Neural progenitor cell (in vitro differentiated cells): ENCODE measurements at regions not wholly inside any gene's neighbourhood (a gene's known extent, or its start where the extent isn't known, plus 50 kb on each side); places are given as distances from the start of the nearest gene placed in this dataset.

ENCODE experiments used
- DNase-seq: peaks from one replicate; pipeline ENCODE4 v3.0.0-alpha.2; 2016; ENCODE audit warnings: low spot score
- H2AFZ ChIP-seq: fragments of 200-600 bp; sonication (generic); replicated peaks from 2 replicates; pipeline ENCODE4 v1.6.1; 2016; ENCODE audit warnings: antibody characterized with exemption
- H3F3A ChIP-seq: fragments of 200-600 bp; sonication (generic); 2 replicates; pipeline ENCODE4 v1.6.1; 2016; ENCODE audit warnings: antibody characterized with exemption, low read depth
- H3K27ac ChIP-seq: fragments of 200-600 bp; sonication (generic); 2 replicates; pipeline ENCODE4 v1.5.1; 2016; ENCODE audit warnings: mild to moderate bottlenecking
- H3K27me3 ChIP-seq: fragments of 200-600 bp; sonication (generic); 2 replicates; pipeline ENCODE4 v1.6.1; 2016; ENCODE audit warnings: mild to moderate bottlenecking, moderate library complexity
- H3K36me3 ChIP-seq: fragments of 200-600 bp; sonication (generic); 2 replicates; pipeline ENCODE4 v1.5.1; 2016
- H3K4me1 ChIP-seq: fragments of 200-600 bp; sonication (generic); 2 replicates; pipeline ENCODE4 v1.6.1; 2016; ENCODE audit warnings: mixed run types
- H3K4me2 ChIP-seq: fragments of 200-600 bp; sonication (generic); 2 replicates; pipeline ENCODE4 v1.6.1; 2016
- H3K4me3 ChIP-seq: fragments of 200-600 bp; sonication (generic); 2 replicates; pipeline ENCODE4 v1.5.1; 2016
- H3K79me2 ChIP-seq: fragments of 200-600 bp; sonication (generic); 2 replicates; pipeline ENCODE4 v1.6.1; 2016; ENCODE audit warnings: low read depth
- H3K9ac ChIP-seq: fragments of 200-600 bp; sonication (generic); 2 replicates; pipeline ENCODE4 v1.6.1; 2016
- H3K9me3 ChIP-seq: fragments of 200-600 bp; sonication (generic); 2 replicates; pipeline ENCODE4 v1.5.1; 2016; ENCODE audit warnings: low read depth
- H4K20me1 ChIP-seq: fragments of 200-600 bp; sonication (generic); 2 replicates; pipeline ENCODE4 v1.6.1; 2016; ENCODE audit warnings: low read depth
- H3K27ac Mint-ChIP-seq: 3 replicates; pipeline ENCODE4 v1.8.0; 2021; ENCODE audit warnings: mixed read lengths
- H3K27me3 Mint-ChIP-seq: 2 replicates; pipeline ENCODE4 v1.8.0; 2022; ENCODE audit warnings: low read depth, mild to moderate bottlenecking, inconsistent platforms, moderate library complexity, mixed read lengths; ENCODE audit not compliant: insufficient read depth
- H3K36me3 Mint-ChIP-seq: 3 replicates; pipeline ENCODE4 v1.8.0; 2021; ENCODE audit warnings: mixed read lengths
- H3K4me1 Mint-ChIP-seq: 3 replicates; pipeline ENCODE4 v1.8.0; 2021; ENCODE audit warnings: mixed read lengths
- H3K4me3 Mint-ChIP-seq: 3 replicates; pipeline ENCODE4 v1.8.0; 2021; ENCODE audit warnings: mild to moderate bottlenecking, moderate library complexity, mixed read lengths
- H3K9me3 Mint-ChIP-seq: 3 replicates; pipeline ENCODE4 v1.8.0; 2020; ENCODE audit warnings: mixed read lengths
- EZH2 ChIP-seq: fragments of 200-600 bp; sonication (generic); IDR thresholded peaks from 2 replicates; pipeline ENCODE4 v1.6.1; 2017; ENCODE audit warnings: antibody characterized with exemption, mild to moderate bottlenecking, moderate library complexity
- EZH2phosphoT487 ChIP-seq: fragments of 200-600 bp; sonication (generic); IDR thresholded peaks from 2 replicates; pipeline ENCODE4 v1.6.1; 2017; ENCODE audit warnings: antibody characterized with exemption
- TF ChIP-seq, protein P1 (sequence below): fragments of 200-600 bp; sonication (generic); IDR thresholded peaks from 2 replicates; pipeline ENCODE4 v1.5.1; 2017; ENCODE audit warnings: antibody characterized with exemption, mild to moderate bottlenecking

DNA sequence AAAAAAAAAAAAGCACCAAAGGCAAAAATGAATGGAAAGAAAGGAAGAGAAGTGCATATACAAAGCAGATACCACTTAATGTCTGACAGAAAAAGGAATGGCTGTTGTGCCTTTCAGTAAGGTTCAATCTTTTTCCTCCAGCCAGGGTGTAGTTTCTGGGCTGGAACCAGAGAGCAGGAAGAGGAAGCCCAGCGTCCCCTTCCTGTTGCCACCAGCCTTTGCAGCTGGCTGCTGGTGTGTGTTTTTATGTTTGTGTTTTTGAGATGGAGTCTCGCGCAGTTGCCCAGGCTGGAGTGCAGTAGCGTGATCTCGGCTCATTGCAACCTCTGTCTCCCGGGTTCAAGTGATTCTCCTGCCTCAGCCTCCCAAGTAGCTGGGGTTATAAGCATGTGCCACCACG, 64.6 kb upstream of the LTA4H start:
- Histone ChIP-seq H3K36me3 (no peaks in the 10 kb centered on the region), H3K79me2 (no peaks in the 10 kb centered on the region), H3K4me1 (no peaks in the 10 kb centered on the region), H3K9me3 (no peaks in the 10 kb centered on the region), H2AFZ (no peak overlapping the region), H3K9ac (no peak overlapping the region), H4K20me1 (no peaks in the 10 kb centered on the region), H3K4me2 (no peak overlapping the region), H3K27ac (no peak overlapping the region), H3K27me3 (no peaks in the 10 kb centered on the region), H3F3A (no peaks in the 10 kb centered on the region), H3K4me3 (no peak overlapping the region)
- H3K36me3 Mint-ChIP-seq: no peaks in the 10 kb centered on the region
- DNase-seq: no peak
- no peaks in the 10 kb centered on the region for H3K4me1 Mint-ChIP-seq
- peaks cover 7% of the 10 kb centered on the region for H3K27me3 Mint-ChIP-seq
- H3K9me3 Mint-ChIP-seq: no peaks in the 10 kb centered on the region
- no peak overlapping the region for H3K4me3 Mint-ChIP-seq
- TF ChIP-seq EZH2phosphoT487 (no peak), EZH2 (no peak)
- TF ChIP-seq, protein P1, sequence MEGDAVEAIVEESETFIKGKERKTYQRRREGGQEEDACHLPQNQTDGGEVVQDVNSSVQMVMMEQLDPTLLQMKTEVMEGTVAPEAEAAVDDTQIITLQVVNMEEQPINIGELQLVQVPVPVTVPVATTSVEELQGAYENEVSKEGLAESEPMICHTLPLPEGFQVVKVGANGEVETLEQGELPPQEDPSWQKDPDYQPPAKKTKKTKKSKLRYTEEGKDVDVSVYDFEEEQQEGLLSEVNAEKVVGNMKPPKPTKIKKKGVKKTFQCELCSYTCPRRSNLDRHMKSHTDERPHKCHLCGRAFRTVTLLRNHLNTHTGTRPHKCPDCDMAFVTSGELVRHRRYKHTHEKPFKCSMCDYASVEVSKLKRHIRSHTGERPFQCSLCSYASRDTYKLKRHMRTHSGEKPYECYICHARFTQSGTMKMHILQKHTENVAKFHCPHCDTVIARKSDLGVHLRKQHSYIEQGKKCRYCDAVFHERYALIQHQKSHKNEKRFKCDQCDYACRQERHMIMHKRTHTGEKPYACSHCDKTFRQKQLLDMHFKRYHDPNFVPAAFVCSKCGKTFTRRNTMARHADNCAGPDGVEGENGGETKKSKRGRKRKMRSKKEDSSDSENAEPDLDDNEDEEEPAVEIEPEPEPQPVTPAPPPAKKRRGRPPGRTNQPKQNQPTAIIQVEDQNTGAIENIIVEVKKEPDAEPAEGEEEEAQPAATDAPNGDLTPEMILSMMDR: no peak
- peak overlapping the region; percentile 74 for H3K27ac Mint-ChIP-seq

DNA sequence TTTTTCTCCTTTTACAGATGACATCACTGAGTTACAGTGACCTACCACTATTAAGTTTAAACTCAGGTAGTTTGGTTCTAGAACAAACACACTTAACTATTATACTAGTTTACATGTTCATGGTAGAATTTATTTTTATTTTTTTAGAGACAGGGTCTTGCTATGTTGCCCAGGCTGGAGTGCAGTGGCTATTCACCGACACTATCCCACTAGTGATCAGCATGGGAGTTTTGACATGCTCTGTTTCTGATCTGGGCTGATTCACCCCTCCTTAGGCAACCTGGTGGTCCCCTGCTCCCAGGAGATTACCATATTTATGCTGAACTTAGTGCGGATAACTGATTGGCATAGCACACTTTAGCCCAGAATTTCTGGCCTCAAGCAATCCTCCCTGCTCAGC, 66.4 kb upstream of the LTA4H start:
- TF ChIP-seq EZH2 (no peak), EZH2phosphoT487 (no peak)
- TF ChIP-seq, protein P1: no peak
- H3K79me2 ChIP-seq: no peaks in the 10 kb centered on the region
- Mint-ChIP-seq H3K27me3 (peaks cover 11% of the 10 kb centered on the region), H3K27ac (no peak overlapping the region), H3K4me3 (no peak overlapping the region), H3K9me3 (peaks cover 2% of the 10 kb centered on the region), H3K4me1 (peaks cover 2% of the 10 kb centered on the region), H3K36me3 (no peaks in the 10 kb centered on the region)
- DNase-seq: no peak
- H3F3A ChIP-seq: no peaks in the 10 kb centered on the region
- no peaks in the 10 kb centered on the region for H3K9me3 ChIP-seq
- no peaks in the 10 kb centered on the region for H3K4me1 ChIP-seq
- no peaks in the 10 kb centered on the region for H3K36me3 ChIP-seq
- no peak overlapping the region for H3K4me3 ChIP-seq
- H4K20me1 ChIP-seq: no peaks in the 10 kb centered on the region
- no peak overlapping the region for H3K4me2 ChIP-seq
- no peak overlapping the region for H3K9ac ChIP-seq
- no peak overlapping the region for H2AFZ ChIP-seq
- H3K27ac ChIP-seq: no peak overlapping the region
- H3K27me3 ChIP-seq: no peaks in the 10 kb centered on the region

DNA sequence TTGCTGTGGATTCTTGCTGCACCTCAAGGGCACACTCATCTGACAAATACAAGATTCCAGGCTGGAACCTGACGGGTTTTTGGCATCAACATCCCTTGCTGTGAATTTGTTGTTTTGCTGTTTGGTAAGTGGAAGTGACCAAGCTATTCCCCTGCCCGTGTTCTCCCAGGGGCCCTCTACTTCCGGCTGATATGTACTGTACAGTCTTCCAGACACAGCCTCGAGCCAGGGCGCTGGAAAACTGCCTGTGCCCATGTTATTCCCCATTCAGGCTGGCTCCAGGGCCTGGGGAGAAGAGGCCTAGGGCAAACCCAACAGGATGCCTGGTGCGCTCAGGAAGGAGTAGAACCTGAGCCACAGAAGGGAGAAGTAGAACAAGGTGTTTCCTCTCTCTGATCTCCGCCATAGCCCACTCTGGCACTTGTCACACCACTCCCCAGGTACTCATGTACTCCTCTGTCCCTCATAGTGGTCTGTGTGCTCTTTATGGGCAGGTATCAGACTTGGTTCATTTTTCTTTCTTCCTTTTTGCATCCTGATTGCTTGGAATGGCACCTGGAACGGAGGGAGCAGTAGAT, 67.8 kb upstream of the LTA4H start:
- TF ChIP-seq, protein P1: no peak
- TF ChIP-seq EZH2phosphoT487: no peak
- no peak for TF ChIP-seq EZH2
- DNase-seq: no peak
- no peak overlapping the region for H2AFZ ChIP-seq
- no peak overlapping the region for H3K4me2 ChIP-seq
- peaks cover 11% of the 10 kb centered on the region for H3K27me3 Mint-ChIP-seq
- no peaks in the 10 kb centered on the region for H3K27me3 ChIP-seq
- no peak overlapping the region for H3K4me3 Mint-ChIP-seq
- no peaks in the 10 kb centered on the region for H3K36me3 Mint-ChIP-seq
- no peaks in the 10 kb centered on the region for H3K36me3 ChIP-seq
- no peaks in the 10 kb centered on the region for H3K79me2 ChIP-seq
- no peaks in the 10 kb centered on the region for H3K9me3 ChIP-seq
- H4K20me1 ChIP-seq: no peaks in the 10 kb centered on the region
- H3K27ac ChIP-seq: no peak overlapping the region
- H3F3A ChIP-seq: no peaks in the 10 kb centered on the region
- no peak overlapping the region for H3K27ac Mint-ChIP-seq
- no peak overlapping the region for H3K4me3 ChIP-seq
- H3K4me1 Mint-ChIP-seq: peaks cover 15% of the 10 kb centered on the region
- H3K9ac ChIP-seq: no peak overlapping the region
- no peaks in the 10 kb centered on the region for H3K4me1 ChIP-seq
- H3K9me3 Mint-ChIP-seq: peaks cover 5% of the 10 kb centered on the region
